A549 (cell line): ENCODE measurements at regions not wholly inside any gene's neighbourhood (a gene's known extent, or its start where the extent isn't known, plus 50 kb on each side); places are given as distances from the start of the nearest gene placed in this dataset.

ENCODE experiments used
- KDM1A ChIP-seq: fragments of 200-600 bp; sonication (generic); IDR thresholded peaks from 2 replicates; pipeline ENCODE4 v1.6.1; 2016; ENCODE audit warnings: low read depth, mild to moderate bottlenecking
- POLR2AphosphoS2 ChIP-seq: conservative IDR thresholded peaks from 2 replicates; pipeline ENCODE4 v1.6.1; 2012; ENCODE audit warnings: low read length, improper control_type of control experiment, inconsistent platforms
- SMC3 ChIP-seq: fragments of >200 bp; sonication (Bioruptor Twin); formaldehyde crosslinking; IDR thresholded peaks from 3 replicates; pipeline ENCODE4 v1.6.1; 2018; ENCODE audit warnings: inconsistent platforms
- TF ChIP-seq, protein P1 (sequence below): fragments of >200 bp; sonication (Bioruptor Twin); formaldehyde crosslinking; IDR thresholded peaks from 3 replicates; pipeline ENCODE4 v1.5.1; 2016
- TF ChIP-seq, protein P2 (sequence below): fragments of 450-650 bp; IDR thresholded peaks from 2 replicates; pipeline ENCODE4 v1.6.1; 2014; ENCODE audit warnings: antibody characterized with exemption

DNA sequence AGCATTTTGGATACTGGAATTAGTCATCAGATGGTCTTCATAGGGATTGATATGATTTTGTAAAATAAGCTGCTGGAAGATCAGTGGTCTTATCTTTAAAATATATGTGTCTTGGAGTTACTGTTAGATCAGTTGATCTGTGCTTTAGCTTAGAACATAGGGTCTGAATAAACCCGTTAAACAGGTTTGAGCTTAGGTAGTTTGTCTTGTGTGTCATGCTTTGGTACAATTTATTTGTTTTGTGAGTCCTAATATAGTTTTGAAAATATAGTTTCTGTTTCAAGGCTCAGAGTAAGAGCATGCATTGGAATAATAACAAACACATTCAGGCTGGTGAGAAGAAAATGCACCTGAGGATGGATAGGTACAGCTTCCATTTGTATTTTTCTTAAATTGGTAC, 505.0 kb downstream of the SLC16A7 start:
- TF ChIP-seq, protein P1, sequence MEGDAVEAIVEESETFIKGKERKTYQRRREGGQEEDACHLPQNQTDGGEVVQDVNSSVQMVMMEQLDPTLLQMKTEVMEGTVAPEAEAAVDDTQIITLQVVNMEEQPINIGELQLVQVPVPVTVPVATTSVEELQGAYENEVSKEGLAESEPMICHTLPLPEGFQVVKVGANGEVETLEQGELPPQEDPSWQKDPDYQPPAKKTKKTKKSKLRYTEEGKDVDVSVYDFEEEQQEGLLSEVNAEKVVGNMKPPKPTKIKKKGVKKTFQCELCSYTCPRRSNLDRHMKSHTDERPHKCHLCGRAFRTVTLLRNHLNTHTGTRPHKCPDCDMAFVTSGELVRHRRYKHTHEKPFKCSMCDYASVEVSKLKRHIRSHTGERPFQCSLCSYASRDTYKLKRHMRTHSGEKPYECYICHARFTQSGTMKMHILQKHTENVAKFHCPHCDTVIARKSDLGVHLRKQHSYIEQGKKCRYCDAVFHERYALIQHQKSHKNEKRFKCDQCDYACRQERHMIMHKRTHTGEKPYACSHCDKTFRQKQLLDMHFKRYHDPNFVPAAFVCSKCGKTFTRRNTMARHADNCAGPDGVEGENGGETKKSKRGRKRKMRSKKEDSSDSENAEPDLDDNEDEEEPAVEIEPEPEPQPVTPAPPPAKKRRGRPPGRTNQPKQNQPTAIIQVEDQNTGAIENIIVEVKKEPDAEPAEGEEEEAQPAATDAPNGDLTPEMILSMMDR: no peak
- TF ChIP-seq KDM1A (no peak), SMC3 (no peak), POLR2AphosphoS2 (no peak)
- TF ChIP-seq, protein P2, sequence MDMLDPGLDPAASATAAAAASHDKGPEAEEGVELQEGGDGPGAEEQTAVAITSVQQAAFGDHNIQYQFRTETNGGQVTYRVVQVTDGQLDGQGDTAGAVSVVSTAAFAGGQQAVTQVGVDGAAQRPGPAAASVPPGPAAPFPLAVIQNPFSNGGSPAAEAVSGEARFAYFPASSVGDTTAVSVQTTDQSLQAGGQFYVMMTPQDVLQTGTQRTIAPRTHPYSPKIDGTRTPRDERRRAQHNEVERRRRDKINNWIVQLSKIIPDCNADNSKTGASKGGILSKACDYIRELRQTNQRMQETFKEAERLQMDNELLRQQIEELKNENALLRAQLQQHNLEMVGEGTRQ: no peak
